ENCODE measurements at regions not wholly inside any gene's neighbourhood (a gene's known extent, or its start where the extent isn't known, plus 50 kb on each side); places are given as distances from the start of the nearest gene placed in this dataset.

DNA sequence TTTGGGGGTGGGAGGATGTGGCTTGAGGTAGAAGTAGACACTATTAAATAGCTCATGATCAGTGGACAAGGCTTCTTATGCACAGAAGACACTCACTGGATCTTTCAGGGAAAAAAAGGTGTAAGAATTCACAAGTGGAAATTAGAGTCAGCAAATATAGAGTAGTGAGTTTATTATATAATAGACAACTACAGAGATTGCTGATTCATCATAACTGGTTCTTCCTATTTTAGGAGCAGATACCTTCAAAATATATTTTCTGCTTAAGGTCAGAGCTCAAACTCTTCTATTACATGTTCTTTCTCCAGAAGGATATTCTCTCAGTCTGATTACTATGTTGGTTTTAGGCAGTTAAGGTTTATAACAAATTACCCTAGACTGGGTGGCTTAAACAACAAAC lies 646.9 kb upstream of the CDH7 start:
- H4K8ac ChIP-seq (replicated peaks; ENCODE audit: insufficient read length, low read depth, low read length) = no peak overlapping the region
- no peaks in the 10 kb centered on the region for H4K20me1 ChIP-seq (ENCODE audit: control insufficient read depth, insufficient read depth, insufficient read length)
- no peak overlapping the region for H3K9ac ChIP-seq (ENCODE audit: extremely low read depth, insufficient read length, low read length)
- H3K27ac Mint-ChIP-seq = no peak overlapping the region
- H2BK120ac ChIP-seq (ENCODE audit: low read depth, low read length, poor library complexity, severe bottlenecking) = no peak overlapping the region
- H2AFZ ChIP-seq (ENCODE audit: low read length) = no peak overlapping the region
- H3K4ac ChIP-seq (ENCODE audit: low read depth, low read length) = no peak overlapping the region
- no peaks in the 10 kb centered on the region for H3K79me1 ChIP-seq (ENCODE audit: insufficient read depth, low read depth, low read length, poor library complexity, severe bottlenecking)
- H2BK15ac ChIP-seq (ENCODE audit: low read depth, low read length) = no peak overlapping the region
- no peaks in the 10 kb centered on the region for H3K23me2 ChIP-seq (ENCODE audit: insufficient read length, low read depth, low read length, poor library complexity, severe bottlenecking)
- no peaks in the 10 kb centered on the region for H3K79me2 ChIP-seq (ENCODE audit: insufficient read depth, low read length)
- no peak overlapping the region for H3K4me2 ChIP-seq (ENCODE audit: insufficient read depth, insufficient read length, low read length)
- H4K91ac ChIP-seq (ENCODE audit: insufficient read length, low read depth, low read length) = no peak overlapping the region
- no peaks in the 10 kb centered on the region for H3K4me1 Mint-ChIP-seq
- no peak overlapping the region for H2BK12ac ChIP-seq (ENCODE audit: insufficient read length, low read depth, low read length)
- H3K14ac ChIP-seq (ENCODE audit: insufficient read depth, low read length) = no peak overlapping the region
- H2BK5ac ChIP-seq (ENCODE audit: insufficient read length, low read length) = no peak overlapping the region
- no peak overlapping the region for H3T11ph ChIP-seq (ENCODE audit: low read length)
- H3K9me3 ChIP-seq (ENCODE audit: control insufficient read depth, low read depth, low read length) = no peaks in the 10 kb centered on the region
- no peak overlapping the region for H3K18ac ChIP-seq (ENCODE audit: insufficient read length, low read depth, low read length)
- H4K5ac ChIP-seq (ENCODE audit: insufficient read length, low read depth, low read length) = no peak overlapping the region
- H3K56ac ChIP-seq (ENCODE audit: insufficient read length, low read depth, low read length) = no peak overlapping the region
- DNase-seq = no peak
- H3K23ac ChIP-seq (ENCODE audit: insufficient read length, low read depth, low read length) = no peak overlapping the region
- peaks cover 5 to 6% of the 10 kb centered on the region in 2 experiments for H3K9me3 Mint-ChIP-seq
- H2BK20ac ChIP-seq (ENCODE audit: low read depth, low read length, poor library complexity, severe bottlenecking) = no peak overlapping the region
- no peak overlapping the region for H3K27ac ChIP-seq (ENCODE audit: insufficient read length, low read depth, low read length)
- H3K27me3 ChIP-seq (ENCODE audit: insufficient read depth, low read length) = no peaks in the 10 kb centered on the region
- no peak overlapping the region for H3K4me3 Mint-ChIP-seq
- TF ChIP-seq, protein P1, sequence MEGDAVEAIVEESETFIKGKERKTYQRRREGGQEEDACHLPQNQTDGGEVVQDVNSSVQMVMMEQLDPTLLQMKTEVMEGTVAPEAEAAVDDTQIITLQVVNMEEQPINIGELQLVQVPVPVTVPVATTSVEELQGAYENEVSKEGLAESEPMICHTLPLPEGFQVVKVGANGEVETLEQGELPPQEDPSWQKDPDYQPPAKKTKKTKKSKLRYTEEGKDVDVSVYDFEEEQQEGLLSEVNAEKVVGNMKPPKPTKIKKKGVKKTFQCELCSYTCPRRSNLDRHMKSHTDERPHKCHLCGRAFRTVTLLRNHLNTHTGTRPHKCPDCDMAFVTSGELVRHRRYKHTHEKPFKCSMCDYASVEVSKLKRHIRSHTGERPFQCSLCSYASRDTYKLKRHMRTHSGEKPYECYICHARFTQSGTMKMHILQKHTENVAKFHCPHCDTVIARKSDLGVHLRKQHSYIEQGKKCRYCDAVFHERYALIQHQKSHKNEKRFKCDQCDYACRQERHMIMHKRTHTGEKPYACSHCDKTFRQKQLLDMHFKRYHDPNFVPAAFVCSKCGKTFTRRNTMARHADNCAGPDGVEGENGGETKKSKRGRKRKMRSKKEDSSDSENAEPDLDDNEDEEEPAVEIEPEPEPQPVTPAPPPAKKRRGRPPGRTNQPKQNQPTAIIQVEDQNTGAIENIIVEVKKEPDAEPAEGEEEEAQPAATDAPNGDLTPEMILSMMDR (conservative IDR thresholded peaks at IDR 0.05) = no peak
- no peaks in the 10 kb centered on the region for H3K27me3 Mint-ChIP-seq (ENCODE audit: low read depth)
- no peak overlapping the region for H2AK5ac ChIP-seq (ENCODE audit: insufficient read length, low read length)
- no peaks in the 10 kb centered on the region for H3K4me1 ChIP-seq (ENCODE audit: insufficient read depth, low read length)
- H3K36me3 Mint-ChIP-seq (ENCODE audit: insufficient read depth in 1 of 3, low read depth in 3 of 3) = peaks cover 0 to 6% (median 2%) of the 10 kb centered on the region in 3 experiments; a peak in 3 of 7 replicates
